WTC11 (cell line): ENCODE measurements at regions not wholly inside any gene's neighbourhood (a gene's known extent, or its start where the extent isn't known, plus 50 kb on each side); places are given as distances from the start of the nearest gene placed in this dataset.

ENCODE experiments used
- CBFB ChIP-seq: sonication (generic); formaldehyde crosslinking; IDR thresholded peaks from 2 replicates; pipeline ENCODE4 v1.8.1; 2022; ENCODE audit warnings: mild to moderate bottlenecking, low read depth, missing genetic modification reagents
- ESRRA ChIP-seq: sonication (generic); formaldehyde crosslinking; IDR thresholded peaks from 2 replicates; pipeline ENCODE4 v1.8.1; 2022; ENCODE audit warnings: mild to moderate bottlenecking, missing genetic modification reagents, borderline replicate concordance
- NFE2L1 ChIP-seq: sonication (generic); formaldehyde crosslinking; IDR thresholded peaks from 2 replicates; pipeline ENCODE4 v1.8.1; 2023; ENCODE audit warnings: missing genetic modification reagents
- PRRX2 ChIP-seq: fragments of 250-450 bp; sonication (Bioruptor Pico); IDR thresholded peaks from 2 replicates; pipeline ENCODE4 v1.8.0; 2021; ENCODE audit warnings: mild to moderate bottlenecking
- SMAD3 ChIP-seq: sonication (generic); formaldehyde crosslinking; IDR thresholded peaks from 2 replicates; pipeline ENCODE4 v1.8.0; 2022; ENCODE audit warnings: missing genetic modification reagents, mild to moderate bottlenecking, borderline replicate concordance
- SP1 ChIP-seq: sonication (generic); formaldehyde crosslinking; conservative IDR thresholded peaks from 2 replicates; pipeline ENCODE4 v1.8.1; 2022; ENCODE audit warnings: missing genetic modification reagents
- ZNF121 ChIP-seq: sonication (generic); formaldehyde crosslinking; IDR thresholded peaks from 2 replicates; pipeline ENCODE4 v1.8.0; 2023; ENCODE audit warnings: missing genetic modification reagents
- ZNF138 ChIP-seq: sonication (generic); formaldehyde crosslinking; conservative IDR thresholded peaks from 2 replicates; pipeline ENCODE4 v1.8.1; 2022; ENCODE audit warnings: mild to moderate bottlenecking, moderate library complexity, missing genetic modification reagents
- TF ChIP-seq, protein P1 (sequence below): fragments of 200-600 bp; IDR thresholded peaks from 2 replicates; pipeline ENCODE4 v1.8.0; 2022; ENCODE audit warnings: antibody characterized with exemption
- TF ChIP-seq, protein P2 (sequence below): sonication (generic); formaldehyde crosslinking; IDR thresholded peaks from 2 replicates; pipeline ENCODE4 v1.8.0; 2022; ENCODE audit warnings: mild to moderate bottlenecking, missing genetic modification reagents
- TF ChIP-seq, protein P3 (sequence below): fragments of 250-450 bp; sonication (Bioruptor Pico); IDR thresholded peaks from 2 replicates; pipeline ENCODE4 v1.9.0; 2021; ENCODE audit warnings: mild to moderate bottlenecking
- TF ChIP-seq, protein P4 (sequence below): sonication (generic); formaldehyde crosslinking; conservative IDR thresholded peaks from 2 replicates; pipeline ENCODE4 v1.8.1; 2022; ENCODE audit warnings: mild to moderate bottlenecking, missing genetic modification reagents

DNA sequence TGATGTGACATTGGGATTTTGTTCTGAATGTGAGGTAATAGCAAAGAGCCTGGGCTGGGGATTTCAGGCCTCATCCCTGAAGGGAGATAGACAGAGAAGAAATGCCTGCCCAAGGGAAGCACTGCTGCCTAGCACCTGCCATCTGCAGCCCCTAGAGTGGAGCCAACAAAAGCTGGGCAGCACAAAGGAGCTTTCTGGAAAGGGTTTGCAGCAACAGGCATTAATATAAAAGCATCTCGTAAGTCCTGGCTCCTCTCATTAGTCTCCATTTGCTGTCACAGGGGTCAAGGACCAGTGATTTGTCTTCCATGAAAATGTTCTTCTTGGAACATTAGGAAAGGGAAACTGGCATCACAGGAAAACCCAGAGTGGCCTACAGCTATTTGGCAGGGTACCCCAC, 157.2 kb upstream of the SLC14A2 start:
- no peak for TF ChIP-seq NFE2L1 (CRISPR knock-in tag)
- no peak for TF ChIP-seq ZNF138 (CRISPR knock-in tag)
- TF ChIP-seq, protein P1, sequence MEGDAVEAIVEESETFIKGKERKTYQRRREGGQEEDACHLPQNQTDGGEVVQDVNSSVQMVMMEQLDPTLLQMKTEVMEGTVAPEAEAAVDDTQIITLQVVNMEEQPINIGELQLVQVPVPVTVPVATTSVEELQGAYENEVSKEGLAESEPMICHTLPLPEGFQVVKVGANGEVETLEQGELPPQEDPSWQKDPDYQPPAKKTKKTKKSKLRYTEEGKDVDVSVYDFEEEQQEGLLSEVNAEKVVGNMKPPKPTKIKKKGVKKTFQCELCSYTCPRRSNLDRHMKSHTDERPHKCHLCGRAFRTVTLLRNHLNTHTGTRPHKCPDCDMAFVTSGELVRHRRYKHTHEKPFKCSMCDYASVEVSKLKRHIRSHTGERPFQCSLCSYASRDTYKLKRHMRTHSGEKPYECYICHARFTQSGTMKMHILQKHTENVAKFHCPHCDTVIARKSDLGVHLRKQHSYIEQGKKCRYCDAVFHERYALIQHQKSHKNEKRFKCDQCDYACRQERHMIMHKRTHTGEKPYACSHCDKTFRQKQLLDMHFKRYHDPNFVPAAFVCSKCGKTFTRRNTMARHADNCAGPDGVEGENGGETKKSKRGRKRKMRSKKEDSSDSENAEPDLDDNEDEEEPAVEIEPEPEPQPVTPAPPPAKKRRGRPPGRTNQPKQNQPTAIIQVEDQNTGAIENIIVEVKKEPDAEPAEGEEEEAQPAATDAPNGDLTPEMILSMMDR, result no peak
- TF ChIP-seq, protein P2, sequence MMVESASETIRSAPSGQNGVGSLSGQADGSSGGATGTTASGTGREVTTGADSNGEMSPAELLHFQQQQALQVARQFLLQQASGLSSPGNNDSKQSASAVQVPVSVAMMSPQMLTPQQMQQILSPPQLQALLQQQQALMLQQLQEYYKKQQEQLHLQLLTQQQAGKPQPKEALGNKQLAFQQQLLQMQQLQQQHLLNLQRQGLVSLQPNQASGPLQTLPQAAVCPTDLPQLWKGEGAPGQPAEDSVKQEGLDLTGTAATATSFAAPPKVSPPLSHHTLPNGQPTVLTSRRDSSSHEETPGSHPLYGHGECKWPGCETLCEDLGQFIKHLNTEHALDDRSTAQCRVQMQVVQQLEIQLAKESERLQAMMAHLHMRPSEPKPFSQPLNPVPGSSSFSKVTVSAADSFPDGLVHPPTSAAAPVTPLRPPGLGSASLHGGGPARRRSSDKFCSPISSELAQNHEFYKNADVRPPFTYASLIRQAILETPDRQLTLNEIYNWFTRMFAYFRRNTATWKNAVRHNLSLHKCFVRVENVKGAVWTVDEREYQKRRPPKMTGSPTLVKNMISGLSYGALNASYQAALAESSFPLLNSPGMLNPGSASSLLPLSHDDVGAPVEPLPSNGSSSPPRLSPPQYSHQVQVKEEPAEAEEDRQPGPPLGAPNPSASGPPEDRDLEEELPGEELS (CRISPR knock-in tag), result no peak
- no peak for TF ChIP-seq CBFB (CRISPR knock-in tag)
- TF ChIP-seq SP1, result no peak
- no peak for TF ChIP-seq SMAD3
- no peak for TF ChIP-seq ESRRA (CRISPR knock-in tag)
- TF ChIP-seq PRRX2 (CRISPR knock-in tag), result no peak
- TF ChIP-seq, protein P3, sequence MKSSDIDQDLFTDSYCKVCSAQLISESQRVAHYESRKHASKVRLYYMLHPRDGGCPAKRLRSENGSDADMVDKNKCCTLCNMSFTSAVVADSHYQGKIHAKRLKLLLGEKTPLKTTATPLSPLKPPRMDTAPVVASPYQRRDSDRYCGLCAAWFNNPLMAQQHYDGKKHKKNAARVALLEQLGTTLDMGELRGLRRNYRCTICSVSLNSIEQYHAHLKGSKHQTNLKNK (CRISPR knock-in tag), result no peak
- TF ChIP-seq, protein P4, sequence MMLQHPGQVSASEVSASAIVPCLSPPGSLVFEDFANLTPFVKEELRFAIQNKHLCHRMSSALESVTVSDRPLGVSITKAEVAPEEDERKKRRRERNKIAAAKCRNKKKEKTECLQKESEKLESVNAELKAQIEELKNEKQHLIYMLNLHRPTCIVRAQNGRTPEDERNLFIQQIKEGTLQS (CRISPR knock-in tag), result no peak
- TF ChIP-seq ZNF121, result no peak
